H1 (cell line): ENCODE measurements at regions not wholly inside any gene's neighbourhood (a gene's known extent, or its start where the extent isn't known, plus 50 kb on each side); places are given as distances from the start of the nearest gene placed in this dataset.

Source experiments
- GABPA ChIP-seq: IDR thresholded peaks from 2 replicates; pipeline ENCODE4 v1.6.1; 2011; ENCODE audit warnings: mild to moderate bottlenecking, low read length, moderate library complexity, borderline replicate concordance; ENCODE audit not compliant: insufficient read depth
- SRF ChIP-seq: IDR thresholded peaks from 2 replicates; pipeline ENCODE4 v1.6.1; 2011; ENCODE audit warnings: mild to moderate bottlenecking, low read depth, low read length, moderate library complexity

DNA sequence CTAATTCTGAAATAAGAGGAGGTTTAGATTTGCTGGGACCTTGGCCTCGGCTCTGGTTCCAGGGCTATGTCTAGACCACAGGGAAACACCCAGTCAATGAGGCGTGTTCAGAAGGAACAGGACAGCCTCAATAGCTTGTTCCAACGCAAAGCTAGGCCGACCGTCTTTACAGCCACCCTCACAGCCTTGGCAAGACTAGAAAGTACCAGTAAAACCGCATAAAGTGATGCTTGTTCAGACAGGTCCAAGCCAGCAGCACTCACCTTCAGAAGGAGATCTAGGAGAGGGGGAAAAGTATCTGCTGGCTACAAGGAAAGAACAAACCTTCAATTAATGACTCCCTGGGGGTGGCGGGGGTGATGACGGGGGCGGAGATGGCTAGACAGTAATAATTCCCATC, 50.1 kb upstream of the LMTK2 start (continued):
- TF ChIP-seq GABPA (no peak), SRF (no peak)
